H54 (cell line): ENCODE measurements at regions not wholly inside any gene's neighbourhood (a gene's known extent, or its start where the extent isn't known, plus 50 kb on each side); places are given as distances from the start of the nearest gene placed in this dataset.

Experiments
- DNase-seq: peaks from one replicate; pipeline ENCODE4 v3.0.0; 2011; ENCODE audit warnings: low spot score, mixed read lengths; ENCODE audit not compliant: insufficient read length
- FAIRE-seq: peaks from 3 replicates; lab custom pipeline; 2011; peaks lifted over from hg19 to GRCh38; lab: Jason Lieb, UNC
- POLR2A ChIP-seq: IDR thresholded peaks from 2 replicates; pipeline ENCODE4 v1.6.1; 2011; ENCODE audit warnings: low read depth, mild to moderate bottlenecking, low read length

- TF ChIP-seq POLR2A, result no peak
- no peak for DNase-seq
- no peak for FAIRE-seq
Observed at GRCh38 chr20:52921340-52921739, 50.8 kb upstream of the TSHZ2 start.

- TF ChIP-seq POLR2A, result no peak
- FAIRE-seq, result no peak
- no peak for DNase-seq
Observed at GRCh38 chr20:52918311-52918710, 53.8 kb upstream of the TSHZ2 start.

- TF ChIP-seq POLR2A, result no peak
- FAIRE-seq (no peak), DNase-seq (no peak)
Observed at GRCh38 chr20:52915564-52915963, 56.6 kb upstream of the TSHZ2 start.

- FAIRE-seq (no peak), DNase-seq (no peak)
- TF ChIP-seq POLR2A, result no peak
Observed at GRCh38 chr20:52914870-52915269, 57.3 kb upstream of the TSHZ2 start.

- TF ChIP-seq POLR2A, result no peak
- no peak for DNase-seq
- FAIRE-seq, result no peak
Observed at GRCh38 chr20:52913650-52914387, 58.3 kb upstream of the TSHZ2 start.

- DNase-seq (no peak), FAIRE-seq (no peak)
- no peak for TF ChIP-seq POLR2A
Observed at GRCh38 chr20:52905241-52905994, 66.7 kb upstream of the TSHZ2 start.

- no peak for TF ChIP-seq POLR2A
- FAIRE-seq (no peak), DNase-seq (no peak)
Observed at GRCh38 chr20:52904837-52905236, 67.3 kb upstream of the TSHZ2 start.

GRCh38 chr20:52899041-52899608 is 73.0 kb upstream of the TSHZ2 start:
- no peak for TF ChIP-seq POLR2A
- FAIRE-seq (no peak), DNase-seq (no peak)

GRCh38 chr20:52896348-52896747 is 75.8 kb upstream of the TSHZ2 start:
- FAIRE-seq, result no peak
- DNase-seq, result no peak
- TF ChIP-seq POLR2A, result no peak

- no peak for TF ChIP-seq POLR2A
- FAIRE-seq (no peak), DNase-seq (no peak)
Observed at GRCh38 chr20:52895701-52896100, 76.5 kb upstream of the TSHZ2 start.

GRCh38 chr20:52895235-52895634 is 76.9 kb upstream of the TSHZ2 start:
- DNase-seq, result no peak
- FAIRE-seq, result no peak
- no peak for TF ChIP-seq POLR2A

- TF ChIP-seq POLR2A, result no peak
- FAIRE-seq, result no peak
Observed at GRCh38 chr20:52893498-52893897, 78.7 kb upstream of the TSHZ2 start.

GRCh38 chr20:52892023-52892422 is 80.1 kb upstream of the TSHZ2 start:
- TF ChIP-seq POLR2A, result no peak
- FAIRE-seq, result no peak
- DNase-seq, result no peak

More at GRCh38 chr20:52893498-52893897, 78.7 kb upstream of the TSHZ2 start:
- no peak for DNase-seq

GRCh38 chr20:52890130-52890529 is 82.0 kb upstream of the TSHZ2 start:
- FAIRE-seq, result no peak
- DNase-seq, result no peak
- no peak for TF ChIP-seq POLR2A

GRCh38 chr20:52889225-52889624 is 82.9 kb upstream of the TSHZ2 start:
- DNase-seq (no peak), FAIRE-seq (no peak)
- TF ChIP-seq POLR2A, result no peak
